ENCODE measurements at regions not wholly inside any gene's neighbourhood (a gene's known extent, or its start where the extent isn't known, plus 50 kb on each side); places are given as distances from the start of the nearest gene placed in this dataset.

GRCh38 chr16:73412416-73412815 lies 364.5 kb upstream of the ZFHX3 start:
- FAIRE-seq (no peak), DNase-seq (ENCODE audit: low read depth, low spot score) (no peak), ATAC-seq (no peak)
- in situ Hi-C loops (cut with MboI) (no loop called here), intact Hi-C loops (cut with micrococcal nuclease; ENCODE audit: unreplicated experiment) (no loop called here)
- Histone ChIP-seq H3K27me3 (replicated peaks in 1 of 2; ENCODE audit: control insufficient read depth in 2 of 2, insufficient read depth in 2 of 2, low read length in 1 of 2) (no peaks in the 10 kb centered on the region), H3K4me3 (no peak overlapping the region), H3K9ac (ENCODE audit: control insufficient read depth, insufficient read depth, low read length) (no peak overlapping the region), H3K4me1 (ENCODE audit: control insufficient read depth, insufficient read depth, low read length) (no peaks in the 10 kb centered on the region), H3K27ac (ENCODE audit: control insufficient read depth, insufficient read depth) (no peak overlapping the region), H3K4me2 (ENCODE audit: control insufficient read depth, insufficient read depth) (no peak overlapping the region), H2AFZ (ENCODE audit: control insufficient read depth, low read depth, low read length) (no peak overlapping the region), H3K9me3 (replicated peaks; ENCODE audit: control insufficient read depth, insufficient read depth, low read length) (no peaks in the 10 kb centered on the region; the same call in 2 of the 3 replicates), H4K20me1 (ENCODE audit: control insufficient read depth, insufficient read depth) (no peaks in the 10 kb centered on the region), H3K36me3 (ENCODE audit: control insufficient read depth in 2 of 2, insufficient read depth in 2 of 2, low read length in 1 of 2) (no peaks in the 10 kb centered on the region), H3K79me2 (ENCODE audit: control insufficient read depth, insufficient read depth, low read length) (no peaks in the 10 kb centered on the region)
- 47% methylated on average over 7 of the region's 7 CpGs for WGBS (ENCODE audit: insufficient coverage, insufficient replicate concordance, low lambda C conversion rate, missing lambda C conversion rate)
- BruUV-seq (replicated peaks): no TSS peak
- ChIA-PET CTCF (no interaction called here), POLR2A (no interaction called here), SMC1A (ENCODE audit: uncharacterized antibody, unreplicated experiment) (no interaction called here), RAD21 (ENCODE audit: unreplicated experiment) (no interaction called here)
- TF ChIP-seq ZNF217 (IDR thresholded peaks at IDR 0.05): no peak
- TF ChIP-seq EZH2 (IDR thresholded peaks at IDR 0.05; ENCODE audit: borderline replicate concordance, control insufficient read depth, low read depth, low read length): no peak
- no peak for TF ChIP-seq IRF5 (IDR thresholded peaks at IDR 0.05; ENCODE audit: borderline replicate concordance)
- TF ChIP-seq RBBP5 (conservative IDR thresholded peaks at IDR 0.05): no peak
- TF ChIP-seq KLF5 (IDR thresholded peaks at IDR 0.05; ENCODE audit: partially characterized antibody): no peak
- TF ChIP-seq SUZ12 (IDR thresholded peaks at IDR 0.05; ENCODE audit: unreplicated experiment): no peak
- no peak for TF ChIP-seq CTCF (IDR thresholded peaks at IDR 0.05 in 2 of 3, conservative IDR thresholded peaks at IDR 0.05 in 1 of 3; ENCODE audit: control insufficient read depth in 2 of 3, extremely low read depth in 1 of 3, insufficient read depth in 1 of 3, low read depth in 3 of 3, low read length in 3 of 3)
- no peak for TF ChIP-seq POLR2AphosphoS2 (IDR thresholded peaks at IDR 0.05; ENCODE audit: low read depth, low read length)
- TF ChIP-seq RELB (IDR thresholded peaks at IDR 0.05; ENCODE audit: low read depth): no peak
- TF ChIP-seq NFYB (IDR thresholded peaks at IDR 0.05; ENCODE audit: insufficient read depth, low read depth, low read length): no peak
- TF ChIP-seq HDAC6 (IDR thresholded peaks at IDR 0.05; ENCODE audit: unreplicated experiment): no peak
- TF ChIP-seq RAD21 (IDR thresholded peaks at IDR 0.05; ENCODE audit: insufficient read depth, low read depth, low read length): no peak
- no peak for TF ChIP-seq MEF2B (IDR thresholded peaks at IDR 0.05; ENCODE audit: partially characterized antibody, poor library complexity, severe bottlenecking)
- TF ChIP-seq ZNF687 (IDR thresholded peaks at IDR 0.05): no peak
